ENCODE measurements at regions not wholly inside any gene's neighbourhood (a gene's known extent, or its start where the extent isn't known, plus 50 kb on each side); places are given as distances from the start of the nearest gene placed in this dataset.

GRCh38 chr15:83380682-83381081 lies 66.5 kb upstream of the SH3GL3 start:
- H3K27ac ChIP-seq, result no peak overlapping the region
- TF ChIP-seq ZFX (IDR thresholded peaks at IDR 0.05; ENCODE audit: borderline replicate concordance) (no peak), CTCF (IDR thresholded peaks at IDR 0.05) (peak; percentile 21; the same call in 1 of the 2 replicates)

- H3K27ac ChIP-seq, result 0 out of 2 replicates have a peak overlapping the region, but pooled peaks have one; percentile 25
Measured at GRCh38 chr15:83383608-83384139, 63.5 kb upstream of the SH3GL3 start.

- no peak overlapping the region for H3K27ac ChIP-seq
- TF ChIP-seq CTCF (IDR thresholded peaks at IDR 0.05) (no peak), ZFX (IDR thresholded peaks at IDR 0.05; ENCODE audit: borderline replicate concordance) (no peak)
Measured at GRCh38 chr15:83396101-83396500, 51.0 kb upstream of the SH3GL3 start.

Data from 22Rv1 (cell line).